NCI-H510A treated with DMSO at 0.1 percent for 48 hours (cell line): ENCODE measurements at regions not wholly inside any gene's neighbourhood (a gene's known extent, or its start where the extent isn't known, plus 50 kb on each side); places are given as distances from the start of the nearest gene placed in this dataset.
A peak's percentile ranks its signal among the peaks of the same experiment; 100 is the strongest.
"Not testable (repeated sequence)": the region's sequence is repeated elsewhere in the genome, so short reads cannot be mapped to it uniquely, and the experiment has no call there.

Source experiments
- DNase-seq: peaks from one replicate; lab custom pipeline; 2025; lab: John Stamatoyannopoulos, UW

GRCh38 chr17:70447588-70447987, 278.3 kb downstream of the KCNJ2 start:
- DNase-seq, result peak; percentile 61

DNA sequence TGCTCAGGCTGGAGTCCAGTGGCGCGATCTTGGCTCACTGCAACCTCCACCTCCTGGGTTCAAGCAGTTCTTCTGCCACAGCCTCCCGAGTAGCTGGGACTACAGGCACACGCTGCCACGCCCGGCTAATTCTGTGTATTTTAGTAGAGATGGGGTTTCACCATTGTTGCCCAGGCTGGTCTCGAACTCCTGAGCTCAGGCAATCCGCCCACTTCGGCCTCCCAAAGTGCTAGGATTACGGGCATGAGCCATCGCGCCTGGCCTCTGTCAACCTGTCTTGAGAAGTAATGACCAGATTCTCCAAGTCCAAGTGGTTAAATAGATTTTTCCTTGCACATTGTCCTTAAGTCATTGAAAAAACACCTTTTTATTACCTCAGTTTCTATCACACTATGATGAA, 283.7 kb downstream of the KCNJ2 start:
- not testable (repeated sequence) for DNase-seq

DNA sequence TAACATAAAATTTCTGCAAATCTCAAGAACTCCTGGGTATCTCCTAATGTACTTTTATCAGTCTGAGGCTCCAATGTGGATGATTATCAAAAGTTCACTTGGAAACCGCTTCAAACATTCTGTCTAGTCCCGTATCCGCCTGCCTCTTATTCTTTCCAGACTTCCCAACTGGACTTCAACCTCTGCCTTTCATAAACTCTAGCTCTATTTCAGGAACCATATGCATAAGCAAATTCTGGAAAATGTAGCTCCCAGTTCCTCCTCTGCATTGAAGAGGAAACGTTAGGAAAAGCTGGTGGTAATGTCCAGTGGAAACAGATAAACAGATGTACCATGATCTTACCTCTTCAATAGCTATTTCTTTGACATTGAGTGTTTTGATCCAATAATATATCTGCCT, 285.0 kb downstream of the KCNJ2 start:
- no peak for DNase-seq

DNA sequence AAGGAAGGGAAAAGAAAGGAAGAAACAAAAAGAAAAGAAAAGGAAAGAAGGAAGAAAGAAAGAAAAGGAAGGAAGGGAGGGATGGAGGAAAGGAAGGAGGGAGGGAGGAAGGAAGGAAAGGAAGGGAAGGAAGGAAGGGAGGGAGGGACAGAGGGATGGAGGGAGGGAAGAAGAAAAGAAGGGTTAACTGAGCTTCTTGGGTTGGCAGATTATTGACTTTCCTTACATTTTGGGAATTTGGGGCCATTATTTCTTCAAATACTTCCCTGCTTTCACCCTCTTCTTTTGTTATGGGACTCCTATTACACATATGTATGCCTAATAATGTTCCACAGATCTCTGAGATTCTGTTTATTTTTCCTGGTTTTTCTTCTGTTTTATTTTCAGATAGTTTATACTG, 285.6 kb downstream of the KCNJ2 start:
- DNase-seq, result no peak

DNA sequence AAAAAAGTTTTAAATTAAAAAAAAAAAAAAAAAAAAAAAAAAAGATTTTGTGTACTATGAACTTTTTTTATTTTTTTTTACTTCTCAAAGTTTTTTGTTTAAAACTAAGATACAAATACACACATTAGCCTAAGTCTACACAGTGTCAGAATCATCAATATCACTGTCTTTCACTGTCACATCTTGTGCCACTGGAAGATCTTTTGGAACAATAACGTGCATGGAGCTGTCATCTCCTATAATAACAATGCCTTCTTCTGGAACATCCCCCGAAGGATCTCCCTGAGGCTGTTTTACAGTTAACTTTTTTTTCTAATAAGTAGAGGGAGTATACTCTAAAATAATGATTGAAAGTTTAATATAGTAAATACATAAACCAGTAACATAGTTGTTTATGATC, 295.7 kb downstream of the KCNJ2 start:
- no peak for DNase-seq

DNA sequence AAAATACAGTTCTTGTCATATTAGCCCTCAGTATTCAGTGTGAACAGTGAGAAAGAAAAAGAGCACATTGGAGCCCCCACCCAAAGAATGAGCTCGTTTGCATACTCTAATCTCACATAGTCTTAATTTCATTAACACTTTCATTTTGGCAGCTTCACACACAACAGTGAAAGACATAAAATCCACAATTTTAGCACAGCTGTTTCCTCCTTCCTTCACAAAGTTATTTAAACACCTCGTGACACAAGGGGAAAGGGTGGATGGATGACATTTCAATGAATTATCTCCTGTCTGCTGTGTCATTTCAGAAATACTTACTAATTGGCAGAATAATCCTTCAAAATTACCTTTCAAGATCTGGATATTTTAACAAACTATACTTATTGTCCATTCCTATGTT, 299.3 kb downstream of the KCNJ2 start:
- no peak for DNase-seq

DNA sequence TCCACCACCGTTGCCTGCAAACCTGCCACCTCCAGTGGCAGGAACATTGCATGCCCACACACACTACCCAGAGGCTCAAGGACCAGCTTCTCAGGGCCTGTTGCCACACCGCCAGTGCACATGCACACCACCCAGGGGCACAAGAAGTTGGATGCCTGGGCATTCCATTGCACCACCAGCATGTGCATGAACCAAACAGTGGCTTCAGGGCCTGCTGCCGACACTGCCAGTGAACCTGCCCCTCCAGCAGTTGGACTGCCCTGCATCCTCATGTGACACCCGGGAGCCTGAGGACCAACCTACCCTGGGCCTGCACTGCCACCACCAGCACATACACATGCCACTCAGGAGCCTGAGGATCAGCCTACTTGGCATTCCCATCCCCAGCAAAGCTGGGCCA, 303.7 kb downstream of the KCNJ2 start:
- no peak for DNase-seq

DNA sequence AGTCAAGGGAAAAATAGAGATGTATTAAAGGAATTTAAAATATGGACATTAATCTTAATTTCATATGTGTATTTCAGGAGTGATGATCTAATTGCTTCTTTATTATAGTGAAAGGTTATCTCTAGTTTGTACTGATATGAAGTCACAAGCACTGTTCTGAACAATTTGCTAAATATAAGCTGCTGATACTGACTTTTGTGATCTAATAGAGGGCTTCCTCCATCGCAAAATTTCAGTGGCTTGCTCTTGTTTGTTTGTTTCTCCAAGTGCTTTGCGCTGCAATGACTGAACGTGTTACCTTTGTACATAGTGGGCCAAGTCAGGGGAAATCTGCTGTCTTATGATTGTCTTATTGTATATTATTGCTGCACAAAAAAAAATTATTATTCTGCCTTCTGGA, 307.0 kb downstream of the KCNJ2 start:
- DNase-seq, result no peak

- no peak for DNase-seq
Measured at GRCh38 chr17:70478902-70479301, 309.6 kb downstream of the KCNJ2 start.

GRCh38 chr17:70479779-70480178, 310.4 kb downstream of the KCNJ2 start:
- no peak for DNase-seq

DNA sequence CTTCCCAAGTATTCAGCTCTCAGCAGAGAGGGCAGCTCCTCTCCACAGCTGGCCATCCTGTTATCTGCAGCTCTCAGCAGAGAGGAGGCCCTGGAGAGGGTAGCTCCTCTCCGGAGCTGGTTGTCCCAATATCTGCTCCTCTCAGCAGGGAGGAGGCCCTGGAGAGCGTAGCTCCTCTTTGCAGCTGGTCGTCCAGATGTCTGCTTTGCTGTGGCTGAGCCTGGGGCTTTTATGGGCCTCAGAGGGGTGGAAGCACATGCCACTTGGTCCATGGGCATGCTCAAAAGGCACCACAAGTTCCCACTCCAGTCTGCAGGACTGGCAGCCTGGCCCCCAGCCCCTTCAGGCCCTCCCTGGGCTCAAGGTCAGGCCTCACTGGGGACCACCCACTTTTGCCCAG, 314.3 kb downstream of the KCNJ2 start:
- no peak for DNase-seq

GRCh38 chr17:70484050-70484449, 314.7 kb downstream of the KCNJ2 start:
- DNase-seq, result no peak

GRCh38 chr17:70484496-70484895, 315.2 kb downstream of the KCNJ2 start:
- DNase-seq, result no peak

- no peak for DNase-seq
Measured at GRCh38 chr17:70492368-70492767, 323.0 kb downstream of the KCNJ2 start.

DNA sequence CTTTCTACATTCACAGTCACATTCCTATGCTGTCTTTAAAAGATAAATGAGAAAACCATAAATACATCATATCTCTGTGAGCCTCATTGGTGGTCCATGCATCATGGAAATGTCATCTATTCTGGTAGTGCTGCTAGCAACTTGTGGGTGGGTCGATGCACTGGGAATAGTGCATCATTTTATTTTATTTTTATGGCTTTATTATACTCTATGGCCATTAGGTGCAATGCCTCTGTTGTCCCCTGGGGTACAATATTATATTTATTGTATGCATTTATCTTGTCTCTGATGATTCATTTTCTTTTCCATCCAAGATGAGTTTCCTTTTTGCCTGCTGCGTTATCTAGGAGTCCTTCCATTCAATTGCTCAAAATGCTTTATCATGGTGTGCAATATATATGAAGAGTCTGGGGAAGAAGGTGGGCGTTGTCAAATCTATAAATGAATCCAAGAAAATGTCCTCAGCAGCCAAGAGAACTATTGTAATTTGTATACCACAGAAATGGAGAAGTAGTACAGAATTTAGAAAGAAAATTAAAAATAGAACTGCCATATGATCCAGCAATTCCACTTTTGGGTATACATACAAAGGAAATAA, 324.0 kb downstream of the KCNJ2 start:
- no peak for DNase-seq

DNA sequence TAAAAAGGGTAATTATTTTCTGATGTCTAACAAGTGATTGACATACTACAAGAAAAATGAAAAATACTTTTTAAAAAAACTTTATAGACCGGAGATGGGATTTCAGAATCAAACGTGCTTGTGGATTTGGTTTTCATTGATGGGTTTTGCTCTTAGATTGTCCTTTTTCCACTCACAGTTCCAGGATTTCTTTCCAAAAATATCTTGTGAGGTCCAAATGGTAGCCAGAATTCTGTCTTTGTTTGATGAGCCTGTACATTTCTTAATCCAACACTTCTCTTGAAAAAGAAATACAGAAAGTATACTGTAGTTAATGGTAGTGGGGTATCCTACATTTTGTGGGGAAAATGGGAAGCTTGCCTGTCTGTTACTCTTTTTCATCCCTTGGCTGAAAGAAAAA, 329.3 kb downstream of the KCNJ2 start:
- DNase-seq, result no peak

DNA sequence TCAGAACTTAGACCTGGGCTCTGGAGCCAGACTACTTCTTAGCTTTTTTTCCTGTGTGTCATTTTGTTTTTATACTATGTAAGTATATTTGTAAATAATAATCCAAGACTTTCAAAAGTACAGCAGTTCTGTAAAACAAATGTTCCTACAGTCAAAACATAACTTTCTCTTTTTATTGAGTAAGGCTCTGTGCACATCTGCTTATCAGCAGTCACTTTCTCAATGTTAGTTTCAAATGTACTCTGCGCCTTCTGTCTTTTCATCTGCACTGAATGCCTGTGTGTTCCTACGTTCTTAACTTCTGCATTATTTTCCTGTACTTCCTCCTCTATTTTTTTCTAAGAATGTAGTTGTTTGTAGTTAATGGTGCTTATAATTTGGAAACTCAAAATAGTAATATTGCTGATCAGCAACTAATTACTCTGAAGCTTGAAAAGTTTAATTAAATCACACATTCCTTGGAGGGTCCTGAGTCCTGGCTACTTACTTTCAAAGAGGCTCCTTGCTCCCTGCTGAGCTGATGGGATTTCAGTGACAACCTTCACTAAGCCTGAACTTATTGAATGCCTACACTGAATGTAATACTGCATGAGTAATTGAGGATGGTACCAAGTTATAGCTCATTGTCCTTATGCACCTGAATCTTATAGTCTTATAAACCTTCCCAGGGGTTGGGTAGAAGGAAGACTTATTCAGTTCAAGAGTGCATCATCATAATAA, 329.9 kb downstream of the KCNJ2 start:
- DNase-seq, result no peak

DNA sequence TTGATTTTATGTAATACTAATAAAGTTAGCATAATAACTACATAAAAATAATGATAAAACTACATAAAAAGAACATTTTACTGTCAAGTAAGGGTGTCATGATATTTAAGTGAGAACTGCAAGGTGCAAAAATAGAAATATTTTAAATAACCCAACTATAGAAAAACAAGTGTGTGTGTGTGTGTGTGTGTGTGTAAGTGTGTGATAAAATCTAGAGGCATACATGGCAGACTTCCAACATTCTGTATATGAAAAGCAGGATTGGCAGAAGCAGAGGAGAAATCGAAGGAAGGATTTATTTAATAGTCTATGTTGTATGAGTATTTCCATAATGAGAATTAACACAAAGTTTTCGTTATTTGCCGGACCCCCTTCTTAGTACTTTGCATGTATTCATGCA, 334.1 kb downstream of the KCNJ2 start:
- DNase-seq, result no peak

DNA sequence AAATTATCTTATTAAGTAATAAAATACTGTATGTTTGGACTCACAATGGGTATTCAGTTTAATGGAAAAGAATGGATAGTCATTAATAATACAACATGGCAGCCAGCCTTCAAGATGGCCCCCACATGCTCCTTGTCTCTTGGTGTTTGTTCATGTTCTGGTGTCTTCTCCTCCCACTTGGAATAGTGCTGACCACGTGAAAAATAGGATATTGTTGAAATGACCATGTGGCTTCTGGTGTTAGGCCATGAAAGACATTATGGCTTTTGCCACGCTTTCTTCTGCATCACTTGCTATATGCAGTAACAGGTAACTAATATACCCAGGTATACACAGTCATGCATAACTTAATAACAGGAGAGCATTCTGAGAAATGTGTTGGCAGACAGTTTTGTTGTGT, 341.0 kb downstream of the KCNJ2 start:
- DNase-seq, result no peak

- DNase-seq, result no peak
Measured at GRCh38 chr17:70517816-70518215, 348.5 kb downstream of the KCNJ2 start.

GRCh38 chr17:70519300-70519699, 350.0 kb downstream of the KCNJ2 start:
- DNase-seq, result no peak

DNA sequence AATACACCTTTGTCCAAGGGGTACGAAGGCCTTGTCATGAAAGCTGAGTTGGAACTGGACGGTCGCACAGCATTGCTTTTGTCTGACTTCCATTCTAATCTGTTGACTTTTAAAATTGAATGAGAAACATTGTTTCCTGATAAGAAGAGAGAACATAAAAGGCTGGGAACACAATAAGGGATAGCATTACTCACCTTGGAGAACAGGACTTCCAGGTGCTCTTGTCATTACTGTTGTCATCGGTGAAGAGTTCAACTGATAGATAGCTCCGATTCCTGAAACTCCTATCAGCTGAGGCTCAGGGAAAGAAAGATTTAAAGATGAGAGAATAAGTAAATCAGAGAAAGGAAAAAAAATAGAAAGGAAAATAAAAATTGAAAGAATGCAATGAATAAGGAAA, 351.1 kb downstream of the KCNJ2 start:
- DNase-seq, result peak; percentile 57

DNA sequence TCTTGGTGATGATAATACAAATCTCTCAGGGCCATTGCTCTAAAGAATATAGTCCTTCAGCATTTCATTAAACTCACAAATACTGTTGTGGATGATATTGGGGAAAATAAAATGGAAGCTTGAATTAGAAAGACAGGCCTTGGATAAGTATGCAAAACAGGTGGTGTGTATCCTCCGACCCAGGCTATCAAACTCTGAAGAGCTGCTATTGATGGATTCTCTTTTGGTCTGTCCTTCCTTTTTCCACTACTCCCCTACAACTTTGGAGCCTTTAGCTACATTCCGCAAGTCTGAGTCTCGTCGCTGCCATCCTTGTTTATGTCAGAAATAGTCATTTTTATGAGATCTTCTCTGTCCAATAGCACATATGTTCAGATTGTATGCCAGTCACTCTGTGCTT, 351.6 kb downstream of the KCNJ2 start:
- DNase-seq, result no peak

GRCh38 chr17:70521821-70522256, 352.5 kb downstream of the KCNJ2 start:
- peak; percentile 86 for DNase-seq
